CD4-positive, alpha-beta T cell (primary cell): ENCODE measurements at regions not wholly inside any gene's neighbourhood (a gene's known extent, or its start where the extent isn't known, plus 50 kb on each side); places are given as distances from the start of the nearest gene placed in this dataset.

Source experiments
- ATAC-seq: fragments of 200-7000 bp; cut with Tn5 transposase; one replicate; pipeline ENCODE4 v1.10.0; 2022; ENCODE audit warnings: mild to moderate bottlenecking; ENCODE audit not compliant: poor library complexity
- CTCF ChIA-PET: fragments of 350-600 bp; sonication (Branson Sonifier 250); formaldehyde crosslinking; loops from one replicate; lab custom pipeline; 2021; ENCODE audit warnings: antibody characterized with exemption, inconsistent platforms; lab: Charles Lee
- POLR2A ChIA-PET: fragments of 350-600 bp; sonication (Branson Sonifier 250); formaldehyde crosslinking; loops from one replicate; lab custom pipeline; 2021; ENCODE audit warnings: antibody characterized with exemption, inconsistent platforms; lab: Charles Lee
- DNase-seq, 14 experiments: peaks; one replicate each; pipeline ENCODE4 v3.0.0-alpha.2; 2013 to 2020; ENCODE audit warnings: mixed read lengths in 2 of 14
- H3K27ac ChIP-seq, 2 donors: one replicate each; pipeline versions ENCODE4 v1.5.1 to v1.7.0; 2013; ENCODE audit warnings: low read length in 2 of 2, low read depth in 1 of 2, mild to moderate bottlenecking in 1 of 2
- H3K27me3 ChIP-seq, 2 experiments: 1 replicate in 1 of 2; 2 replicates in 1 of 2; pipeline versions ENCODE4 v1.6.1 to v1.7.0; 2013; ENCODE audit warnings: low read length in 2 of 2, control low read depth in 1 of 2, mild to moderate bottlenecking in 1 of 2, moderate library complexity in 1 of 2; ENCODE audit not compliant: insufficient read depth in 2 of 2, control insufficient read depth in 1 of 2
- H3K36me3 ChIP-seq: one replicate; pipeline ENCODE4 v1.6.1; 2013; ENCODE audit warnings: low read length, control low read depth; ENCODE audit not compliant: insufficient read depth
- H3K4me1 ChIP-seq: one replicate; pipeline ENCODE4 v1.6.1; 2013; ENCODE audit warnings: low read length, control low read depth; ENCODE audit not compliant: insufficient read depth
- H3K4me3 ChIP-seq: one replicate; pipeline ENCODE4 v1.5.1; 2013; ENCODE audit warnings: mild to moderate bottlenecking, low read length, moderate library complexity
- H3K9me3 ChIP-seq, 2 experiments: 1 replicate in 1 of 2; 2 replicates in 1 of 2; pipeline versions ENCODE4 v1.6.1 to v1.7.0; 2013; ENCODE audit warnings: low read length in 2 of 2, mild to moderate bottlenecking in 2 of 2, control low read depth in 1 of 2, moderate library complexity in 1 of 2; ENCODE audit not compliant: control insufficient read depth in 1 of 2, insufficient read depth in 1 of 2
- H3K27ac Mint-ChIP-seq: one replicate; pipeline ENCODE4 v1.8.0; 2020; ENCODE audit warnings: mixed read lengths
- H3K27me3 Mint-ChIP-seq: one replicate; pipeline ENCODE4 v1.8.0; 2021; ENCODE audit warnings: mixed read lengths
- H3K36me3 Mint-ChIP-seq: one replicate; pipeline ENCODE4 v1.8.0; 2021; ENCODE audit warnings: low read depth, mixed read lengths
- H3K4me1 Mint-ChIP-seq: one replicate; pipeline ENCODE4 v1.8.0; 2021; ENCODE audit warnings: low read depth, mixed read lengths
- H3K4me3 Mint-ChIP-seq: one replicate; pipeline ENCODE4 v1.8.0; 2020; ENCODE audit warnings: mild to moderate bottlenecking, mixed read lengths
- H3K9me3 Mint-ChIP-seq: one replicate; pipeline ENCODE4 v1.8.0; 2020; ENCODE audit warnings: mixed read lengths
- intact Hi-C, 2 experiments: fragments of 100-400 bp; cut with DNase I in 1 of 2; cut with micrococcal nuclease in 1 of 2; formaldehyde crosslinking; loops; one replicate each; pipeline versions ENCODE4 v1.15.1 to v1.9.0; 2023 to 2025; cut with DNase I, micrococcal nuclease
- TF ChIP-seq, protein P1 (sequence below): fragments of 200-600 bp; IDR thresholded peaks from one replicate; pipeline ENCODE4 v1.8.0; 2022; ENCODE audit warnings: antibody characterized with exemption, mild to moderate bottlenecking

DNA sequence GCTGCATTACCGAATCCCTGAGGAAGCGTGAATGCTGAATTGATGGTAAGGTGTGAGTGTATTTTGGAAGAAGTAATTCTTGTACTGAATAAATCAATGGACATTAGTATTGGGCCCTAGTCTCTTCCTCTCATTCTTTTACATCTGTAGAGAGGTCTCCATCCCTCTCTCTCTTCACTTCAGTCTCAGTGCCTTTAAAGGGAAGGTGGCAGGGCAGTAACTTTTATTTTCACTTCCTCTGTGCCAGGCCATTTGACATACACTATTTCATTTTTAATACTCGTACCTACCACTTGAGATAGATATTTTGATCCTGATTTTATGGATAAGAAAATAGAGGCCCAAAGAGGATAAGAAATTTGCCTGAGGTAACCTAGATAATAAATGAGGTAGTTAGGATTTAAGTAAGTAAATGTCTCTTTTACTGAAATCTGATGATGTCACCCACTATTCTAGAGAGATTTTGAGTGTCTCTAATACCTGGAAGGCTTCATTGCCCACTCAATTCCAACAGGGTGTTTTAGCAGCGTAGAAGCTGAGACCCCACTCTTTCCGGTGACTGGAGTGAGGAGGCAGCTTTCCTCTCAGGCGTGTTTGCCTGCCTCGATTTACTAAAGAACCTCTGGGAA lies 177.9 kb upstream of the PRICKLE1 start:
- Mint-ChIP-seq H3K9me3 (peaks cover 10% of the 10 kb centered on the region), H3K36me3 (no peaks in the 10 kb centered on the region), H3K4me3 (no peak overlapping the region), H3K4me1 (no peaks in the 10 kb centered on the region), H3K27ac (no peak overlapping the region), H3K27me3 (no peaks in the 10 kb centered on the region)
- intact Hi-C loops, result no loop called here
- ChIA-PET POLR2A (no interaction called here), CTCF (no interaction called here)
- H3K36me3 ChIP-seq, result no peaks in the 10 kb centered on the region
- H3K27me3 ChIP-seq, result no peaks in the 10 kb centered on the region
- H3K4me3 ChIP-seq, result no peak overlapping the region
- H3K4me1 ChIP-seq, result no peaks in the 10 kb centered on the region
- no peak overlapping the region for H3K27ac ChIP-seq
- TF ChIP-seq, protein P1, sequence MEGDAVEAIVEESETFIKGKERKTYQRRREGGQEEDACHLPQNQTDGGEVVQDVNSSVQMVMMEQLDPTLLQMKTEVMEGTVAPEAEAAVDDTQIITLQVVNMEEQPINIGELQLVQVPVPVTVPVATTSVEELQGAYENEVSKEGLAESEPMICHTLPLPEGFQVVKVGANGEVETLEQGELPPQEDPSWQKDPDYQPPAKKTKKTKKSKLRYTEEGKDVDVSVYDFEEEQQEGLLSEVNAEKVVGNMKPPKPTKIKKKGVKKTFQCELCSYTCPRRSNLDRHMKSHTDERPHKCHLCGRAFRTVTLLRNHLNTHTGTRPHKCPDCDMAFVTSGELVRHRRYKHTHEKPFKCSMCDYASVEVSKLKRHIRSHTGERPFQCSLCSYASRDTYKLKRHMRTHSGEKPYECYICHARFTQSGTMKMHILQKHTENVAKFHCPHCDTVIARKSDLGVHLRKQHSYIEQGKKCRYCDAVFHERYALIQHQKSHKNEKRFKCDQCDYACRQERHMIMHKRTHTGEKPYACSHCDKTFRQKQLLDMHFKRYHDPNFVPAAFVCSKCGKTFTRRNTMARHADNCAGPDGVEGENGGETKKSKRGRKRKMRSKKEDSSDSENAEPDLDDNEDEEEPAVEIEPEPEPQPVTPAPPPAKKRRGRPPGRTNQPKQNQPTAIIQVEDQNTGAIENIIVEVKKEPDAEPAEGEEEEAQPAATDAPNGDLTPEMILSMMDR, result no peak
- peaks cover 3 to 7% of the 10 kb centered on the region in 2 experiments for H3K9me3 ChIP-seq
- no peak for ATAC-seq
- no peak for DNase-seq

DNA sequence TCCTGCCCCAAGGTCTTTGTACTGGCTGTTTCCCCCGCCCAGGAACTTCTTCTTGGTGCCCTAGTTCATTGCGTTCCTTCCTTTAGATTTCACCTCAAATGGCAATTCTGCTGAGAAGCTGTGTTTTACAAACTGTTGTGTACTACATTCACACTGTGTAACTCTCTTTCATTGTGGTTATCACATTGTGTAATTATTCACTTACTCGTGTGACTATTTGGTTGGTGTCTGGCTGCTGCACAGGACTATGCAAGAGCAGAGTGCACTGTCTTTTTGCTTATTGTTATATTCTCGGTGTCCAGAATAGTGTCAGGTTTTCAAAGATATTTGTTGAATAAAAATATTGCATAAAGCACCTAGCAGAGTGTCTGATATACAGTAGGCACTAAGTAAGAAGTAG lies 177.2 kb upstream of the PRICKLE1 start:
- DNase-seq (no peak), ATAC-seq (no peak)
- Mint-ChIP-seq H3K27me3 (no peaks in the 10 kb centered on the region), H3K9me3 (peaks cover 8% of the 10 kb centered on the region), H3K4me1 (no peaks in the 10 kb centered on the region), H3K27ac (no peak overlapping the region), H3K36me3 (no peaks in the 10 kb centered on the region), H3K4me3 (no peak overlapping the region)
- CTCF ChIA-PET, result interaction anchor here (1.4 kb wide), 1 partner anchor 9 kb away, joined by 3 read pairs; no protein-coding TSS in a partner anchor
- H3K27me3 ChIP-seq, result no peaks in the 10 kb centered on the region
- TF ChIP-seq, protein P1, result no peak
- H3K4me3 ChIP-seq, result no peak overlapping the region
- no peaks in the 10 kb centered on the region for H3K4me1 ChIP-seq
- H3K36me3 ChIP-seq, result no peaks in the 10 kb centered on the region
- peaks cover under 1% of the 10 kb centered on the region in 2 experiments for H3K9me3 ChIP-seq
- POLR2A ChIA-PET, result no interaction called here
- H3K27ac ChIP-seq, result no peak overlapping the region
- intact Hi-C loops, result no loop called here

DNA sequence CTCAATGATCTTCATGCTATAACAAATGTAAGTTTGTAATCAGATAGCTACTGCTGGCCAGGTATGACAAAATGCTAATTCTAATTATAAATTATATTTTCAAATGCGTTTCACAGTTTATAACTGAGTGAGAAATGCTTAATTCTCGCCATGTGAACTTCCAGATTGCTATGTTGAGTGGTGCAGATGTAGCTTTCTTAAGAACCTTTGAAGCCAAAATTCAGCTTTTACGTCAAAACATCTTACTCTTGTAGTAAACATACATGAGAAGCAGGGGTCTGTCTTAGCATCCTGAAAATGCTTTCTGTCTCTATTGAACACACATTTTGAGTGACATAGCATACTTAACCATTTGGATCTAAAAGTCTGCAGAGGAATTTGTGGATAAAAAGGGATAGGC lies 176.5 kb upstream of the PRICKLE1 start:
- no peaks in the 10 kb centered on the region for H3K4me1 ChIP-seq
- H3K4me3 ChIP-seq, result no peak overlapping the region
- Mint-ChIP-seq H3K27ac (no peak overlapping the region), H3K9me3 (peaks cover 3% of the 10 kb centered on the region), H3K36me3 (no peaks in the 10 kb centered on the region), H3K27me3 (no peaks in the 10 kb centered on the region), H3K4me1 (no peaks in the 10 kb centered on the region), H3K4me3 (no peak overlapping the region)
- CTCF ChIA-PET, result interaction anchor here (0.7 to 1.4 kb wide), 2 partner anchors 10 to 30 kb away, joined by 3 read pairs; no protein-coding TSS in a partner anchor
- POLR2A ChIA-PET, result no interaction called here
- ATAC-seq (no peak), DNase-seq (no peak)
- no peaks in the 10 kb centered on the region for H3K36me3 ChIP-seq
- no peaks in the 10 kb centered on the region for H3K27me3 ChIP-seq
- no peak overlapping the region for H3K27ac ChIP-seq
- no peaks in the 10 kb centered on the region for H3K9me3 ChIP-seq
- intact Hi-C loops, result no loop called here
- TF ChIP-seq, protein P1, result no peak
